BJ (cell line): ENCODE measurements at regions not wholly inside any gene's neighbourhood (a gene's known extent, or its start where the extent isn't known, plus 50 kb on each side); places are given as distances from the start of the nearest gene placed in this dataset.

Source experiments
- CTCF ChIA-PET: fragments of 350-600 bp; formaldehyde crosslinking; extraction: SDS; loops from one replicate; lab custom pipeline; 2021; ENCODE audit warnings: antibody characterized with exemption, inconsistent platforms; lab: Yijun Ruan, JAX
- POLR2A ChIA-PET: fragments of 300-600 bp; sonication (Branson Sonifier 250); formaldehyde crosslinking; extraction: SDS; loops from one replicate; lab custom pipeline; 2021; ENCODE audit warnings: antibody characterized with exemption; lab: Charles Lee
- DNase-seq: peaks from one replicate; pipeline ENCODE4 v3.0.0-alpha.2; 2011; ENCODE audit warnings: low read depth
- H3K27me3 ChIP-seq: 2 replicates; pipeline ENCODE4 v1.6.0; 2011; ENCODE audit warnings: low read length; ENCODE audit not compliant: control insufficient read depth, insufficient read depth
- H3K36me3 ChIP-seq: 2 replicates; pipeline ENCODE4 v1.5.1; 2011; ENCODE audit warnings: low read length; ENCODE audit not compliant: control insufficient read depth, insufficient read depth
- H3K4me3 ChIP-seq: 2 replicates; pipeline ENCODE4 v1.5.1; 2011; ENCODE audit warnings: low read depth, mild to moderate bottlenecking, control low read depth, low read length
- TF ChIP-seq, protein P1 (sequence below): IDR thresholded peaks from 2 replicates; pipeline ENCODE4 v1.5.1; 2011; ENCODE audit warnings: low read depth, mild to moderate bottlenecking, control low read depth, inconsistent platforms, low read length, moderate library complexity; ENCODE audit not compliant: insufficient read depth

DNA sequence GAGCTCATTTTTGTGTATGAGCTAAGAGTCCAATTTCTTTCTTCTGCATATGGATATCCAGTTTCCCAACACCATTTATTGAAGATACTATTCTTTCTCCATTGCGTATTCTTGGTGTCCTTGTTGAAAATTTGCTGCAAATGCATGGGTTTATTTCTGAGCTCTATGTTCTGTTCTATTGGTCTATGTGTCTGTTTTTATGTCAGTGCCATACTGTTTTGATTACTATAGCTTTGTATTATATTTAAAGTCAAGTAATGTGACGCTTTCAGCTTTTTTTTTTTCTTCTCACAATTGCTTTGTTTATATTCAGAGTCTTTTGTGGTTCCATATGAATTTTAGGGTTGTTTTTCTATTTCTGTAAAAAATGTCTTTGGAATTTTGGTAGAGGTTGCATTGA is 247.1 kb upstream of the TBX3 start:
- ChIA-PET CTCF (interaction anchor here (1.6 kb wide), 1 partner anchor 247 kb away, joined by 5 read pairs; the partner anchor contains the start of gene TBX3), POLR2A (no interaction called here)
- H3K36me3 ChIP-seq: no peaks in the 10 kb centered on the region
- no peak for DNase-seq
- TF ChIP-seq, protein P1, sequence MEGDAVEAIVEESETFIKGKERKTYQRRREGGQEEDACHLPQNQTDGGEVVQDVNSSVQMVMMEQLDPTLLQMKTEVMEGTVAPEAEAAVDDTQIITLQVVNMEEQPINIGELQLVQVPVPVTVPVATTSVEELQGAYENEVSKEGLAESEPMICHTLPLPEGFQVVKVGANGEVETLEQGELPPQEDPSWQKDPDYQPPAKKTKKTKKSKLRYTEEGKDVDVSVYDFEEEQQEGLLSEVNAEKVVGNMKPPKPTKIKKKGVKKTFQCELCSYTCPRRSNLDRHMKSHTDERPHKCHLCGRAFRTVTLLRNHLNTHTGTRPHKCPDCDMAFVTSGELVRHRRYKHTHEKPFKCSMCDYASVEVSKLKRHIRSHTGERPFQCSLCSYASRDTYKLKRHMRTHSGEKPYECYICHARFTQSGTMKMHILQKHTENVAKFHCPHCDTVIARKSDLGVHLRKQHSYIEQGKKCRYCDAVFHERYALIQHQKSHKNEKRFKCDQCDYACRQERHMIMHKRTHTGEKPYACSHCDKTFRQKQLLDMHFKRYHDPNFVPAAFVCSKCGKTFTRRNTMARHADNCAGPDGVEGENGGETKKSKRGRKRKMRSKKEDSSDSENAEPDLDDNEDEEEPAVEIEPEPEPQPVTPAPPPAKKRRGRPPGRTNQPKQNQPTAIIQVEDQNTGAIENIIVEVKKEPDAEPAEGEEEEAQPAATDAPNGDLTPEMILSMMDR: no peak
- H3K27me3 ChIP-seq: no peaks in the 10 kb centered on the region
- no peak overlapping the region for H3K4me3 ChIP-seq

DNA sequence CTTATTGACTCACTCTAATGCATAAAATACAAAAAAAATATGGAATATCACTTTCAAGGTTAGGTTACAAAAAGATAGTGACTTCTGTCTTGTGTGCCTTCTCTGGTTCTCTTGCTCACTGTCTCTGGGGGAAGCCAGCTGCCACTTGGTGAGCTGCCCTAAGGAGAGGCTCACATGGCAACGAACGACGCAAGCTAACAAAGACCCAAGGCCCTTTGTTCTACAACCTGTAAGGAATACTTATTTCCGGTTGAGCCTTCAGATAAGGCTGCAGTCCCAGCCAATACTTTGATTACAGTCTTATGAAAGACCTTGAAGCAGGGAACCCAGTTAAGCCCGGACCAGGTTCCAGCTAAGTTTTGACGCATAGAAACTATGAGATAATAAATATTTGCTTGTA is 242.4 kb upstream of the TBX3 start:
- POLR2A ChIA-PET: no interaction called here
- TF ChIP-seq, protein P1: no peak
- H3K27me3 ChIP-seq: no peaks in the 10 kb centered on the region
- no peak overlapping the region for H3K4me3 ChIP-seq
- no peak for DNase-seq
- CTCF ChIA-PET: interaction anchor here (1.0 kb wide), 1 partner anchor 10 kb away, joined by 3 read pairs; no protein-coding TSS in a partner anchor
- no peaks in the 10 kb centered on the region for H3K36me3 ChIP-seq

DNA sequence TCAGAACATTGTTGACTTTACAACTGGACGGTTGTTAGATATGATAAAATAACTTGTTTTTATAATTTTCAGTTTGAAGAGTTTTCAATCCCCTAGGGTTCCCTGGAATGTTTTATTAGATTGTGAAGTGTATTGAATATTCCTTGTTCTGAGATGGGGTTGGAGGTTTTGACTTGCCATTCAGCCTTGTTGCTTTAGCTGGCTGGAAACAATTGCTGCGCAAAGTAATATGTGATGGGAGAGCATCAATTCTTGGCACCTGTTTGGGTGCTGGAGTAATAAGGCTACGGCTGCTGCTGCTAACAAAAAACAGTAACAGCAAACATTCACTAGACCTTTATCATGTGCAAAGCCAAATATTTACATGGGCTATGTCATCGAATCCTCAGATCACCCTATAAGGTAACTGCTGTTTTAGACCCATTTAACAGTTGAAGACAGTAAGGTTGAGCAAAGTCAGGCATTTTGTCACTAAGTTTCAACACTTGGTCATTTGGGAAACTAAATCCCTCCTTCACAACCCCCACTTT is 241.0 kb upstream of the TBX3 start:
- Histone ChIP-seq H3K4me3 (no peak overlapping the region), H3K27me3 (no peaks in the 10 kb centered on the region), H3K36me3 (no peaks in the 10 kb centered on the region)
- ChIA-PET POLR2A (no interaction called here), CTCF (no interaction called here)
- TF ChIP-seq, protein P1: no peak
- no peak for DNase-seq

DNA sequence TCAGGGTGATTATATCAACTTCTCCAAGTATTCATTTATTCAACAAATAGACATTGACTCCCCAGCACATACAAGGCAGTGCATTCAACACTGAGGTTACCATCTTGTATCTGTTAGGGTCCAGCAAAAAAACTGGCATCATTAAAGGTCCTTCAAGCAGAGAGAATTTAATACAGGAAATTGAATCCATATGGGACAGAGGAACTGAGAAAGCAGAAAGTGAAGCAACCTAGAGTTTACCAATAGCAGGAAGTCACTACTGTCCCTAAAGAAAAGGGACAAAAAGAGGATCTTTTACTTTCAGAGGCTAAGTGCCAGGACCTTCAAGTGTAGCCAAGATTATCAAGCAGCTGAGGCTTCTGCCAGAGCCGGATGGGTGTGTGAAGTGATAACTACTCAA is 237.8 kb upstream of the TBX3 start:
- peak; percentile 23 for DNase-seq
- Histone ChIP-seq H3K36me3 (no peaks in the 10 kb centered on the region), H3K27me3 (no peaks in the 10 kb centered on the region), H3K4me3 (no peak overlapping the region)
- ChIA-PET POLR2A (interaction anchor here (0.6 kb wide), 1 partner anchor 57 kb away, joined by 10 read pairs; no protein-coding TSS in a partner anchor), CTCF (no interaction called here)
- TF ChIP-seq, protein P1: no peak

DNA sequence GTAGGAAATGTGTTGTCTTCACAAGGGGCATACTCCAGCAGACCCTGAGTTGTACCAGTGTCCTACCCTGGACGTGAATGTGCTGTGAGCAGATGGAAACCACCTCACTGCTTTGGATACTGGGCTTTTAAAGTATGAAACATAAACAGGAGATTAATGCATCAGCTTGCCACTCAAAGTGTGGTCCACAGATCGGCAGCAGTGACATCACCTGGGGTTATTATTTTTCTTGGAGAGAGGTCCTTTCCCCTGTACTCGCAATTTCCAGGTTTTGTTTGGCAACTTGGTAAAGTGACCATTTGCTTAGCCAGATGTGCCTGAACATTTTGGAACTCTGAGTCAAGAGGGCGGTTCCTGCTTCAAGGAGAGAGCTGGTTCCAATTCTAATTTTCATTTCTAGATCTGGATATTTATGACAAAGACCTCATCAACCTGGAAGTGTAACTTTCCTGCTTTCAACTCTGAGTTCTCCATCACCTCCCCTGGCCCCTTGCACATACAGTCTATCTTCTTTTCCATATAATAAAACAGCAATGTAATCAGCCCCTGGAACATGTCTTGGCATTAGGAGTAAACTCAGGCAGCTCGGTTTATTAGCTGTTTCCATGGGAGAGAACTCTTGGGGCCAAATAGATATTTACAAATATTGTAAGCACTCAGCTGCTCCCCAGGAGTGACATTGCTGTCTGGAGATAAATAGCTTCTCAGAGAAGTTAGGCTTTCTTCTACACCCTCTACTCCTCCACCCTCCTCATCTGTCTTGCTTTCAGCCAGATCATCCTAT is 237.0 kb upstream of the TBX3 start:
- no peak overlapping the region for H3K4me3 ChIP-seq
- no peaks in the 10 kb centered on the region for H3K36me3 ChIP-seq
- ChIA-PET POLR2A (interaction anchor here (0.6 kb wide), 1 partner anchor 56 kb away, joined by 10 read pairs; no protein-coding TSS in a partner anchor), CTCF (no interaction called here)
- DNase-seq: peak; percentile 72
- no peaks in the 10 kb centered on the region for H3K27me3 ChIP-seq
- TF ChIP-seq, protein P1: no peak
